ENCODE measurements at regions not wholly inside any gene's neighbourhood (a gene's known extent, or its start where the extent isn't known, plus 50 kb on each side); places are given as distances from the start of the nearest gene placed in this dataset.

GRCh38 chr7:112668561-112668960 is 121.6 kb downstream of the TMEM168 start:
- H3K36me3 ChIP-seq (ENCODE audit: insufficient read depth, low read length) = no peaks in the 10 kb centered on the region

GRCh38 chr7:112669306-112669705 is 120.9 kb downstream of the TMEM168 start:
- Histone ChIP-seq H3K27me3 (ENCODE audit: insufficient read depth, low read depth, low read length) (no peaks in the 10 kb centered on the region), H3K9me2 (ENCODE audit: insufficient read depth, low read length) (no peaks in the 10 kb centered on the region), H3K9me3 (ENCODE audit: low read length) (no peaks in the 10 kb centered on the region), H3K27ac (ENCODE audit: low read length) (peak overlapping the region; percentile 83), H3F3A (ENCODE audit: insufficient read depth, low read length, poor library complexity, severe bottlenecking) (no peaks in the 10 kb centered on the region), H3K36me3 (ENCODE audit: insufficient read depth, low read length) (no peaks in the 10 kb centered on the region), H3K4me3 (ENCODE audit: low read length) (no peak overlapping the region), H3K4me2 (ENCODE audit: low read length) (no peak overlapping the region), H2AFZ (ENCODE audit: low read depth, low read length) (no peak overlapping the region), H3K9ac (ENCODE audit: low read length) (no peak overlapping the region), H3K79me2 (replicated peaks; ENCODE audit: insufficient read depth, low read length) (no peaks in the 10 kb centered on the region), H4K20me1 (ENCODE audit: insufficient read depth) (no peaks in the 10 kb centered on the region)
- TF ChIP-seq EZH2 (IDR thresholded peaks at IDR 0.05; ENCODE audit: borderline replicate concordance, insufficient read depth, low read length, poor library complexity, severe bottlenecking) (no peak), TAF1 (IDR thresholded peaks at IDR 0.05; ENCODE audit: low read depth) (no peak), RAD21 (conservative IDR thresholded peaks at IDR 0.05) (no peak), SMC3 (conservative IDR thresholded peaks at IDR 0.05; ENCODE audit: poor library complexity) (no peak), POLR2AphosphoS5 (IDR thresholded peaks at IDR 0.05) (no peak), CTCF (IDR thresholded peaks at IDR 0.05; ENCODE audit: poor library complexity, severe bottlenecking) (no peak), EP300 (conservative IDR thresholded peaks at IDR 0.05; ENCODE audit: poor library complexity, severe bottlenecking) (no peak), MXI1 (conservative IDR thresholded peaks at IDR 0.05; ENCODE audit: poor library complexity, severe bottlenecking) (no peak)
- TF ChIP-seq, protein P1, sequence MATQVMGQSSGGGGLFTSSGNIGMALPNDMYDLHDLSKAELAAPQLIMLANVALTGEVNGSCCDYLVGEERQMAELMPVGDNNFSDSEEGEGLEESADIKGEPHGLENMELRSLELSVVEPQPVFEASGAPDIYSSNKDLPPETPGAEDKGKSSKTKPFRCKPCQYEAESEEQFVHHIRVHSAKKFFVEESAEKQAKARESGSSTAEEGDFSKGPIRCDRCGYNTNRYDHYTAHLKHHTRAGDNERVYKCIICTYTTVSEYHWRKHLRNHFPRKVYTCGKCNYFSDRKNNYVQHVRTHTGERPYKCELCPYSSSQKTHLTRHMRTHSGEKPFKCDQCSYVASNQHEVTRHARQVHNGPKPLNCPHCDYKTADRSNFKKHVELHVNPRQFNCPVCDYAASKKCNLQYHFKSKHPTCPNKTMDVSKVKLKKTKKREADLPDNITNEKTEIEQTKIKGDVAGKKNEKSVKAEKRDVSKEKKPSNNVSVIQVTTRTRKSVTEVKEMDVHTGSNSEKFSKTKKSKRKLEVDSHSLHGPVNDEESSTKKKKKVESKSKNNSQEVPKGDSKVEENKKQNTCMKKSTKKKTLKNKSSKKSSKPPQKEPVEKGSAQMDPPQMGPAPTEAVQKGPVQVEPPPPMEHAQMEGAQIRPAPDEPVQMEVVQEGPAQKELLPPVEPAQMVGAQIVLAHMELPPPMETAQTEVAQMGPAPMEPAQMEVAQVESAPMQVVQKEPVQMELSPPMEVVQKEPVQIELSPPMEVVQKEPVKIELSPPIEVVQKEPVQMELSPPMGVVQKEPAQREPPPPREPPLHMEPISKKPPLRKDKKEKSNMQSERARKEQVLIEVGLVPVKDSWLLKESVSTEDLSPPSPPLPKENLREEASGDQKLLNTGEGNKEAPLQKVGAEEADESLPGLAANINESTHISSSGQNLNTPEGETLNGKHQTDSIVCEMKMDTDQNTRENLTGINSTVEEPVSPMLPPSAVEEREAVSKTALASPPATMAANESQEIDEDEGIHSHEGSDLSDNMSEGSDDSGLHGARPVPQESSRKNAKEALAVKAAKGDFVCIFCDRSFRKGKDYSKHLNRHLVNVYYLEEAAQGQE (IDR thresholded peaks at IDR 0.05; ENCODE audit: borderline replicate concordance) = no peak

More at GRCh38 chr7:112668561-112668960, 121.6 kb downstream of the TMEM168 start:
- no peaks in the 10 kb centered on the region for H3F3A ChIP-seq (ENCODE audit: insufficient read depth, low read length, poor library complexity, severe bottlenecking)
- H3K4me3 ChIP-seq (ENCODE audit: low read length) = no peak overlapping the region
- no peak overlapping the region for H3K4me2 ChIP-seq (ENCODE audit: low read length)
- H2AFZ ChIP-seq (ENCODE audit: low read depth, low read length) = no peak overlapping the region
- no peaks in the 10 kb centered on the region for H3K9me2 ChIP-seq (ENCODE audit: insufficient read depth, low read length)
- TF ChIP-seq TAF1 (IDR thresholded peaks at IDR 0.05; ENCODE audit: low read depth) = no peak
- TF ChIP-seq RAD21 (conservative IDR thresholded peaks at IDR 0.05) = no peak
- TF ChIP-seq CTCF (IDR thresholded peaks at IDR 0.05; ENCODE audit: poor library complexity, severe bottlenecking) = no peak
- TF ChIP-seq MXI1 (conservative IDR thresholded peaks at IDR 0.05; ENCODE audit: poor library complexity, severe bottlenecking) = no peak
- TF ChIP-seq POLR2AphosphoS5 (IDR thresholded peaks at IDR 0.05) = no peak
- no peak for TF ChIP-seq EZH2 (IDR thresholded peaks at IDR 0.05; ENCODE audit: borderline replicate concordance, insufficient read depth, low read length, poor library complexity, severe bottlenecking)
- no peak for TF ChIP-seq SMC3 (conservative IDR thresholded peaks at IDR 0.05; ENCODE audit: poor library complexity)
- TF ChIP-seq, protein P1 (IDR thresholded peaks at IDR 0.05; ENCODE audit: borderline replicate concordance) = no peak
- TF ChIP-seq EP300 (conservative IDR thresholded peaks at IDR 0.05; ENCODE audit: poor library complexity, severe bottlenecking) = no peak
- H4K20me1 ChIP-seq (ENCODE audit: insufficient read depth) = no peaks in the 10 kb centered on the region
- H3K9ac ChIP-seq (ENCODE audit: low read length) = no peak overlapping the region
- no peaks in the 10 kb centered on the region for H3K9me3 ChIP-seq (ENCODE audit: low read length)
- no peaks in the 10 kb centered on the region for H3K27me3 ChIP-seq (ENCODE audit: insufficient read depth, low read depth, low read length)
- no peaks in the 10 kb centered on the region for H3K79me2 ChIP-seq (replicated peaks; ENCODE audit: insufficient read depth, low read length)
- no peak overlapping the region for H3K27ac ChIP-seq (ENCODE audit: low read length)
